ENCODE measurements at regions not wholly inside any gene's neighbourhood (a gene's known extent, or its start where the extent isn't known, plus 50 kb on each side); places are given as distances from the start of the nearest gene placed in this dataset.

- CTCF ChIA-PET, result interaction anchor here (1.9 kb wide), 1 partner anchor 13 kb away, joined by 4 read pairs; no protein-coding TSS in a partner anchor
- no peak for DNase-seq (ENCODE audit: extremely low spot score)
- POLR2A ChIA-PET, result no interaction called here
- no peak for TF ChIP-seq CTCF (IDR thresholded peaks at IDR 0.05; ENCODE audit: control extremely low read depth, extremely low read depth, low read depth, missing control alignments)
Observed at GRCh38 chr10:18735711-18736110, 76.5 kb downstream of the ARL5B start.

- no peak for TF ChIP-seq CTCF (IDR thresholded peaks at IDR 0.05; ENCODE audit: control extremely low read depth, extremely low read depth, low read depth, missing control alignments)
- CTCF ChIA-PET, result interaction anchor here (1.1 to 1.9 kb wide), 2 partner anchors 9 to 12 kb away, joined by 4 read pairs; no protein-coding TSS in a partner anchor
- no peak for DNase-seq (ENCODE audit: extremely low spot score)
Observed at GRCh38 chr10:18737236-18737635, 78.0 kb downstream of the ARL5B start.

GRCh38 chr10:18737841-18738240 is 78.6 kb downstream of the ARL5B start:
- no peak for DNase-seq (ENCODE audit: extremely low spot score)
- CTCF ChIA-PET, result interaction anchor here (1.1 kb wide), 1 partner anchor 8 kb away, joined by 4 read pairs; no protein-coding TSS in a partner anchor

More at GRCh38 chr10:18737236-18737635, 78.0 kb downstream of the ARL5B start:
- POLR2A ChIA-PET, result no interaction called here

GRCh38 chr10:18738835-18739234 is 79.6 kb downstream of the ARL5B start:
- no peak for DNase-seq (ENCODE audit: extremely low spot score)
- ChIA-PET CTCF (no interaction called here), POLR2A (no interaction called here)
- TF ChIP-seq CTCF (IDR thresholded peaks at IDR 0.05; ENCODE audit: control extremely low read depth, extremely low read depth, low read depth, missing control alignments), result no peak

More at GRCh38 chr10:18737841-18738240, 78.6 kb downstream of the ARL5B start:
- TF ChIP-seq CTCF (IDR thresholded peaks at IDR 0.05; ENCODE audit: control extremely low read depth, extremely low read depth, low read depth, missing control alignments), result no peak
- POLR2A ChIA-PET, result no interaction called here

GRCh38 chr10:18743926-18744325 is 84.7 kb downstream of the ARL5B start:
- DNase-seq (ENCODE audit: extremely low spot score), result no peak
- ChIA-PET CTCF (no interaction called here), POLR2A (no interaction called here)
- no peak for TF ChIP-seq CTCF (IDR thresholded peaks at IDR 0.05; ENCODE audit: control extremely low read depth, extremely low read depth, low read depth, missing control alignments)

GRCh38 chr10:18753312-18753895 is 94.2 kb downstream of the ARL5B start:
- no peak for TF ChIP-seq CTCF (IDR thresholded peaks at IDR 0.05; ENCODE audit: control extremely low read depth, extremely low read depth, low read depth, missing control alignments)
- no peak for DNase-seq (ENCODE audit: extremely low spot score)
- ChIA-PET POLR2A (no interaction called here), CTCF (no interaction called here)

Measured in GM10248 (cell line).